HG03066 (cell line): ENCODE measurements at regions not wholly inside any gene's neighbourhood (a gene's known extent, or its start where the extent isn't known, plus 50 kb on each side); places are given as distances from the start of the nearest gene placed in this dataset.

Source experiments
- ATAC-seq: cut with Tn5 transposase; IDR thresholded peaks from one replicate; pipeline ENCODE4 v1.9.1; 2021; ENCODE audit warnings: low read depth; ENCODE audit not compliant: unreplicated experiment

DNA sequence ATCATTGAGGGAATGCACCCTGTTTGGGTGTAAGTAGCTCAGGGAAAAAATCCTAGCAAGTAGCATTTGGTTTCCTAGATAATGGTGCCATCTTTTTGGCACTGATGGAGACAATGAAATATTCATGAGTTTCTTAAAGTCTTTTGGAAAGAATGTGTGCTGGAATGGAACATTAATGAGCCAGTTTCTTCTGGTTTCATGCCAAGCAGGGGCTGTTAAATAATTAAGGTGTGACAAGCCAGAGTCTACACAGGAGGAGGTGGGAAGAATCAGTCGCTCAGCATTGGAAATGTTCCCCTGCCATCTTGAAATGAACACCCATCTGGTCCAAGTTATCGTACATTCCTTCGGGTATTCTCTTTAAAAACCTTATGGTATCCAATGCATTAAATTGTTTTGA lies 457.3 kb downstream of the RIT2 start:
- ATAC-seq = no peak

DNA sequence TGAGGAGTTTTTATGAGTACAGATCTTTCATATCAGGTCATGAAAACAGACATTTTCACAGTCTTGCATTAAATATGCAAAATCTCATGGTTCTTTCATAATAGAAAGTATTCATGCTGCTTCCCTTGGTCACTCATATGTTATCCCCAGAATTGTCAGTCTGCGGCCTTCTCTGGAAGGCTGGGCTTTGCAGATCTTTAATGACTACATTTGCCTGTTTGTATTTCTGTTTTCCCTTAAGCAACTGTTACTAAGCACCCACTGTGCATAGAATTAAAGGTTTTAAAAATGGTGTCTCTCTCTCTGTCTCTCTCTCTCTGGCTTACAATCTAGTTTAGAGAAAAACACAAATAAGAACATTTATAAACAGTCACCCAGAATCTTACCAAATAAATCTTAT lies 456.3 kb downstream of the RIT2 start:
- ATAC-seq = no peak

- no peak for ATAC-seq
Observed at GRCh38 chr18:42670860-42671259, 444.6 kb downstream of the RIT2 start.

- no peak for ATAC-seq
Observed at GRCh38 chr18:42675810-42676209, 439.7 kb downstream of the RIT2 start.

DNA sequence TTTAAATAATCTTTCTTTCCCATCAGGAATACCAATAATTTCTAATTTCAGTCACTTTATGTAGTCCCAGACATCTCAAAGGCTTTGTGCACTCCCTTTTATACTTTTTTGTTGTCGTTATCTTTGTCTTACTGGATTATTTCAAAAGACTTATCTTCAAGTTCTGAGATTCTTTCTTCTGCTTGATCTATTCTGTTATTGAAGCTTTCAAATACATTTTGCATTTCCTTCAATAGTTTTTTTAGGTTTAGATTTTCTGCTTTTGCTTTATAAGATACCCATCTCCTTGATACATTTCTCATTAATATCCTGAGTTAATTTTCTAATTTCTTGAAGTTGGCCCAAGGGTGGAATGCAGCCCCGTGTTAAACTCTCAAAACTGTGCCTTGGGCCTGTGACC lies 432.4 kb downstream of the RIT2 start:
- no peak for ATAC-seq

GRCh38 chr18:42689310-42689709 lies 426.2 kb downstream of the RIT2 start:
- ATAC-seq = no peak
